ENCODE measurements at regions not wholly inside any gene's neighbourhood (a gene's known extent, or its start where the extent isn't known, plus 50 kb on each side); places are given as distances from the start of the nearest gene placed in this dataset.

GRCh38 chr5:17709011-17709710 is 74.9 kb downstream of the TAF11L14 start:
- TF ChIP-seq, protein P1, sequence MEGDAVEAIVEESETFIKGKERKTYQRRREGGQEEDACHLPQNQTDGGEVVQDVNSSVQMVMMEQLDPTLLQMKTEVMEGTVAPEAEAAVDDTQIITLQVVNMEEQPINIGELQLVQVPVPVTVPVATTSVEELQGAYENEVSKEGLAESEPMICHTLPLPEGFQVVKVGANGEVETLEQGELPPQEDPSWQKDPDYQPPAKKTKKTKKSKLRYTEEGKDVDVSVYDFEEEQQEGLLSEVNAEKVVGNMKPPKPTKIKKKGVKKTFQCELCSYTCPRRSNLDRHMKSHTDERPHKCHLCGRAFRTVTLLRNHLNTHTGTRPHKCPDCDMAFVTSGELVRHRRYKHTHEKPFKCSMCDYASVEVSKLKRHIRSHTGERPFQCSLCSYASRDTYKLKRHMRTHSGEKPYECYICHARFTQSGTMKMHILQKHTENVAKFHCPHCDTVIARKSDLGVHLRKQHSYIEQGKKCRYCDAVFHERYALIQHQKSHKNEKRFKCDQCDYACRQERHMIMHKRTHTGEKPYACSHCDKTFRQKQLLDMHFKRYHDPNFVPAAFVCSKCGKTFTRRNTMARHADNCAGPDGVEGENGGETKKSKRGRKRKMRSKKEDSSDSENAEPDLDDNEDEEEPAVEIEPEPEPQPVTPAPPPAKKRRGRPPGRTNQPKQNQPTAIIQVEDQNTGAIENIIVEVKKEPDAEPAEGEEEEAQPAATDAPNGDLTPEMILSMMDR (IDR thresholded peaks at IDR 0.05; ENCODE audit: poor library complexity), result no peak
- no peak for TF ChIP-seq EZH2 (IDR thresholded peaks at IDR 0.05; ENCODE audit: borderline replicate concordance)
